ENCODE measurements at regions not wholly inside any gene's neighbourhood (a gene's known extent, or its start where the extent isn't known, plus 50 kb on each side); places are given as distances from the start of the nearest gene placed in this dataset.

DNA sequence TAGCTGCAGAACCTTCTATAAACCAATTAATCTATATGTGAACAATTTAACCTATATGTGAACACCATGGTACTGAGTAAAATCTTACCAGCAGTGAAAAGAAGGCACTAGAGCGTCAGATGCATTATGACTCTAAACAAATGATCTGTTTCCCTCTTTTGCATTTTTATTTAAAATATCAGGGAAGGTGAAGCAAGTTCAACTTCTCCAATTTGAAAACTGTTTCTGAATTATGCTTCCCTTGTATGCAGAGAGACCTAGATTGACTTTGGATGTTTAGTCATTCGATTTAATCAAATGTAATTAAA lies 80.9 kb downstream of the DAD1 start:
- Histone ChIP-seq H3K4me3 (replicated peaks; ENCODE audit: insufficient read depth, low read length) (no peak overlapping the region), H3K27me3 (ENCODE audit: insufficient read depth, poor library complexity, severe bottlenecking) (no peaks in the 10 kb centered on the region), H3K27ac (replicated peaks) (no peak overlapping the region)
- TF ChIP-seq SPI1 (IDR thresholded peaks at IDR 0.05; ENCODE audit: borderline replicate concordance, low read depth) (no peak; the same call in 1 of the 2 replicates), POLR2AphosphoS5 (IDR thresholded peaks at IDR 0.05; ENCODE audit: low read depth) (no peak), GABPA (IDR thresholded peaks at IDR 0.05; ENCODE audit: low read depth) (no peak)
- TF ChIP-seq, protein P1, sequence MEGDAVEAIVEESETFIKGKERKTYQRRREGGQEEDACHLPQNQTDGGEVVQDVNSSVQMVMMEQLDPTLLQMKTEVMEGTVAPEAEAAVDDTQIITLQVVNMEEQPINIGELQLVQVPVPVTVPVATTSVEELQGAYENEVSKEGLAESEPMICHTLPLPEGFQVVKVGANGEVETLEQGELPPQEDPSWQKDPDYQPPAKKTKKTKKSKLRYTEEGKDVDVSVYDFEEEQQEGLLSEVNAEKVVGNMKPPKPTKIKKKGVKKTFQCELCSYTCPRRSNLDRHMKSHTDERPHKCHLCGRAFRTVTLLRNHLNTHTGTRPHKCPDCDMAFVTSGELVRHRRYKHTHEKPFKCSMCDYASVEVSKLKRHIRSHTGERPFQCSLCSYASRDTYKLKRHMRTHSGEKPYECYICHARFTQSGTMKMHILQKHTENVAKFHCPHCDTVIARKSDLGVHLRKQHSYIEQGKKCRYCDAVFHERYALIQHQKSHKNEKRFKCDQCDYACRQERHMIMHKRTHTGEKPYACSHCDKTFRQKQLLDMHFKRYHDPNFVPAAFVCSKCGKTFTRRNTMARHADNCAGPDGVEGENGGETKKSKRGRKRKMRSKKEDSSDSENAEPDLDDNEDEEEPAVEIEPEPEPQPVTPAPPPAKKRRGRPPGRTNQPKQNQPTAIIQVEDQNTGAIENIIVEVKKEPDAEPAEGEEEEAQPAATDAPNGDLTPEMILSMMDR (IDR thresholded peaks at IDR 0.05; ENCODE audit: insufficient read depth, low read length), result no peak
- TF ChIP-seq, protein P2, sequence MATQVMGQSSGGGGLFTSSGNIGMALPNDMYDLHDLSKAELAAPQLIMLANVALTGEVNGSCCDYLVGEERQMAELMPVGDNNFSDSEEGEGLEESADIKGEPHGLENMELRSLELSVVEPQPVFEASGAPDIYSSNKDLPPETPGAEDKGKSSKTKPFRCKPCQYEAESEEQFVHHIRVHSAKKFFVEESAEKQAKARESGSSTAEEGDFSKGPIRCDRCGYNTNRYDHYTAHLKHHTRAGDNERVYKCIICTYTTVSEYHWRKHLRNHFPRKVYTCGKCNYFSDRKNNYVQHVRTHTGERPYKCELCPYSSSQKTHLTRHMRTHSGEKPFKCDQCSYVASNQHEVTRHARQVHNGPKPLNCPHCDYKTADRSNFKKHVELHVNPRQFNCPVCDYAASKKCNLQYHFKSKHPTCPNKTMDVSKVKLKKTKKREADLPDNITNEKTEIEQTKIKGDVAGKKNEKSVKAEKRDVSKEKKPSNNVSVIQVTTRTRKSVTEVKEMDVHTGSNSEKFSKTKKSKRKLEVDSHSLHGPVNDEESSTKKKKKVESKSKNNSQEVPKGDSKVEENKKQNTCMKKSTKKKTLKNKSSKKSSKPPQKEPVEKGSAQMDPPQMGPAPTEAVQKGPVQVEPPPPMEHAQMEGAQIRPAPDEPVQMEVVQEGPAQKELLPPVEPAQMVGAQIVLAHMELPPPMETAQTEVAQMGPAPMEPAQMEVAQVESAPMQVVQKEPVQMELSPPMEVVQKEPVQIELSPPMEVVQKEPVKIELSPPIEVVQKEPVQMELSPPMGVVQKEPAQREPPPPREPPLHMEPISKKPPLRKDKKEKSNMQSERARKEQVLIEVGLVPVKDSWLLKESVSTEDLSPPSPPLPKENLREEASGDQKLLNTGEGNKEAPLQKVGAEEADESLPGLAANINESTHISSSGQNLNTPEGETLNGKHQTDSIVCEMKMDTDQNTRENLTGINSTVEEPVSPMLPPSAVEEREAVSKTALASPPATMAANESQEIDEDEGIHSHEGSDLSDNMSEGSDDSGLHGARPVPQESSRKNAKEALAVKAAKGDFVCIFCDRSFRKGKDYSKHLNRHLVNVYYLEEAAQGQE (IDR thresholded peaks at IDR 0.05; ENCODE audit: insufficient replicate concordance, low read depth), result no peak
- no peak for DNase-seq (ENCODE audit: low read depth in 1 of 2, low spot score in 1 of 2)

DNA sequence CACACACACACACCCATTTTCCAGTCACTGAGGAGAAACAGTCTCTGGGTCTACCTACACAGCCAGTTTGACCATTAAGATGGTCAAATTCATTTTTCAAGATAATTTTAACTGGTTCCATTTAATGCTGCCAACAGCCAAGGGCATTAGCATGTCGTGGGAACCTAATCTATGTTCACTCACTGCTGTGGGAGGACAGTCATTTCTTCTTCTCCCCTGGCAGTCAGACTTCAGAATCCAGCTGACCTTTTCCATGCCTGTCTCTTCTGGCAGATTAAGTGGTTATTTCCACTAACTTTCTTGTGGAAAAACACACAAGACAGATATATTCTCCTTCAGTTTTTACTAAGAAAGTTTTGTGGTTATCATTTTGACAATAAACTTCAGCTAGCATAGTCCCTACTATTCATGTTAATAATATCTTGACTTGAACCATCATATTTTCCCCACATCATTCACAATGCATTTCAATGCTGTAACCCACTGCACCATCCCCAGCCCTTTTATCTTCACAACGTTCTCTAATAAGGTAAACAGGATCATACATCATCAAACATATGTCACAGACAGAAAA lies 82.2 kb downstream of the DAD1 start:
- no peak for DNase-seq (ENCODE audit: low read depth in 1 of 2, low spot score in 1 of 2)
- no peak overlapping the region for H3K4me3 ChIP-seq (replicated peaks; ENCODE audit: insufficient read depth, low read length)
- H3K27ac ChIP-seq (replicated peaks), result no peak overlapping the region
- no peak for TF ChIP-seq GABPA (IDR thresholded peaks at IDR 0.05; ENCODE audit: low read depth)
- TF ChIP-seq, protein P2 (IDR thresholded peaks at IDR 0.05; ENCODE audit: insufficient replicate concordance, low read depth), result no peak
- H3K27me3 ChIP-seq (ENCODE audit: insufficient read depth, poor library complexity, severe bottlenecking), result no peaks in the 10 kb centered on the region

DNA sequence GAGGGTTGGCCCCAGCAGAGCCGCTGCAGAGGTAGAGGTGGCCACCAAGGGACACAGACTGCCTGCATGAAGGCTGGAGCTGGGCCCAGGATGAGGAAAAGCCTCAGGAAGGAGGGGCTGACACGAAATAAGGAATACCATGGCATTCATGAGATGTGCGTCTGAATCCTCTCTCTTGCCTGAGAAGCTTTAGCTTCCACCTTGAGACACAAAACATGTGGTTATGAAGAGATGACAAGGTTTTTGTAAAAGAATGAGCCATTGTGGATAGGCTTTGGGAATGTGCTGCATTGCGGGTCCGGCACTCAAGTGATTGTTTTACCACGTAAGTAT lies 82.7 kb downstream of the DAD1 start:
- DNase-seq (ENCODE audit: low read depth in 1 of 2, low spot score in 1 of 2), result no peak
- no peaks in the 10 kb centered on the region for H3K27me3 ChIP-seq (ENCODE audit: insufficient read depth, poor library complexity, severe bottlenecking)
- no peak overlapping the region for H3K27ac ChIP-seq (replicated peaks)
- H3K4me3 ChIP-seq (replicated peaks; ENCODE audit: insufficient read depth, low read length), result no peak overlapping the region
- TF ChIP-seq GABPA (IDR thresholded peaks at IDR 0.05; ENCODE audit: low read depth) (no peak), POLR2AphosphoS5 (IDR thresholded peaks at IDR 0.05; ENCODE audit: low read depth) (no peak), SPI1 (IDR thresholded peaks at IDR 0.05; ENCODE audit: borderline replicate concordance, low read depth) (no peak)
- TF ChIP-seq, protein P1 (IDR thresholded peaks at IDR 0.05; ENCODE audit: insufficient read depth, low read length), result no peak
- TF ChIP-seq, protein P2 (IDR thresholded peaks at IDR 0.05; ENCODE audit: insufficient replicate concordance, low read depth), result no peak
